Esophagus squamous epithelium (tissue), 4 donors: ENCODE measurements at regions not wholly inside any gene's neighbourhood (a gene's known extent, or its start where the extent isn't known, plus 50 kb on each side); places are given as distances from the start of the nearest gene placed in this dataset.

Experiments used
- CTCF ChIP-seq, 6 experiments: fragments of 450-650 bp in 4 of 6; fragments of 200-600 bp in 2 of 6; sonication (generic) in 2 of 6; IDR thresholded peaks; one replicate each; pipeline ENCODE4 v1.5.1; 2016 to 2019; ENCODE audit warnings: antibody characterized with exemption in 6 of 6, mild to moderate bottlenecking in 4 of 6, moderate library complexity in 4 of 6
- POLR2A ChIP-seq, 4 donors: fragments of 450-650 bp; IDR thresholded peaks; one replicate each; pipeline ENCODE4 v1.6.1; 2017; ENCODE audit warnings: antibody characterized with exemption in 4 of 4, mild to moderate bottlenecking in 4 of 4, moderate library complexity in 3 of 4

GRCh38 chr6:15864708-15865062, 201.9 kb upstream of the DTNBP1 start:
- TF ChIP-seq CTCF (IDR thresholded peaks at IDR 0.05), result no peak
- TF ChIP-seq POLR2A (IDR thresholded peaks at IDR 0.05), result no peak
